ENCODE measurements at regions not wholly inside any gene's neighbourhood (a gene's known extent, or its start where the extent isn't known, plus 50 kb on each side); places are given as distances from the start of the nearest gene placed in this dataset.

DNA sequence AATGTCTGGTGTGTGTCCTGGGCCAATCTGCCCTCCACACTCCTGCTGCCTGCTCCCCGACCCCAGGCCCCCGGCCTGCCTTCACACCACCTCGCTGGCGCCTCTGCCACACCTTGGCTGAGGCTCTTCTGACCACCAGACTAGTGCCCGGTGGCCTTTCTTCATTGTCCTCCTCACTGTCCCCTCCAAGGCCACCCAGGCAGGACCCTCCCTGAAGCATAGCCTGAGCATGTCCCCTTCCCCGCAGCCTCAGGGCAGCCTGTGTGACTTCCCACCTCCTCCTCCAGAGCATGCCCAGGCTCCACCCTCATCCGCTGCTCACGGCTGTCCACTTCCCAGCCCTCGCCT, 154.6 kb downstream of the OLFM1 start:
- no peaks in the 10 kb centered on the region for H3K4me1 ChIP-seq
- Mint-ChIP-seq H3K9me3 (no peaks in the 10 kb centered on the region), H3K27ac (peak overlapping the region; percentile 48), H3K4me3 (no peak overlapping the region), H3K36me3 (no peaks in the 10 kb centered on the region), H3K27me3 (ENCODE audit: insufficient read depth, low read depth) (peaks cover 8% of the 10 kb centered on the region), H3K4me1 (peaks cover 4% of the 10 kb centered on the region)
- no peak for TF ChIP-seq EZH2phosphoT487 (IDR thresholded peaks at IDR 0.05)
- no peak for TF ChIP-seq EZH2 (IDR thresholded peaks at IDR 0.05)
- TF ChIP-seq, protein P1, sequence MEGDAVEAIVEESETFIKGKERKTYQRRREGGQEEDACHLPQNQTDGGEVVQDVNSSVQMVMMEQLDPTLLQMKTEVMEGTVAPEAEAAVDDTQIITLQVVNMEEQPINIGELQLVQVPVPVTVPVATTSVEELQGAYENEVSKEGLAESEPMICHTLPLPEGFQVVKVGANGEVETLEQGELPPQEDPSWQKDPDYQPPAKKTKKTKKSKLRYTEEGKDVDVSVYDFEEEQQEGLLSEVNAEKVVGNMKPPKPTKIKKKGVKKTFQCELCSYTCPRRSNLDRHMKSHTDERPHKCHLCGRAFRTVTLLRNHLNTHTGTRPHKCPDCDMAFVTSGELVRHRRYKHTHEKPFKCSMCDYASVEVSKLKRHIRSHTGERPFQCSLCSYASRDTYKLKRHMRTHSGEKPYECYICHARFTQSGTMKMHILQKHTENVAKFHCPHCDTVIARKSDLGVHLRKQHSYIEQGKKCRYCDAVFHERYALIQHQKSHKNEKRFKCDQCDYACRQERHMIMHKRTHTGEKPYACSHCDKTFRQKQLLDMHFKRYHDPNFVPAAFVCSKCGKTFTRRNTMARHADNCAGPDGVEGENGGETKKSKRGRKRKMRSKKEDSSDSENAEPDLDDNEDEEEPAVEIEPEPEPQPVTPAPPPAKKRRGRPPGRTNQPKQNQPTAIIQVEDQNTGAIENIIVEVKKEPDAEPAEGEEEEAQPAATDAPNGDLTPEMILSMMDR (IDR thresholded peaks at IDR 0.05) = no peak
- no peaks in the 10 kb centered on the region for H4K20me1 ChIP-seq (ENCODE audit: low read depth)
- no peaks in the 10 kb centered on the region for H3K27me3 ChIP-seq
- H3K79me2 ChIP-seq (ENCODE audit: low read depth) = no peaks in the 10 kb centered on the region
- no peaks in the 10 kb centered on the region for H3K9me3 ChIP-seq (ENCODE audit: low read depth)
- DNase-seq (ENCODE audit: low spot score) = no peak
- no peak overlapping the region for H3K4me3 ChIP-seq
- no peaks in the 10 kb centered on the region for H3F3A ChIP-seq (ENCODE audit: low read depth)
- no peak overlapping the region for H3K4me2 ChIP-seq
- no peak overlapping the region for H2AFZ ChIP-seq (replicated peaks)
- H3K27ac ChIP-seq = no peak overlapping the region
- no peaks in the 10 kb centered on the region for H3K36me3 ChIP-seq
- H3K9ac ChIP-seq = no peak overlapping the region

DNA sequence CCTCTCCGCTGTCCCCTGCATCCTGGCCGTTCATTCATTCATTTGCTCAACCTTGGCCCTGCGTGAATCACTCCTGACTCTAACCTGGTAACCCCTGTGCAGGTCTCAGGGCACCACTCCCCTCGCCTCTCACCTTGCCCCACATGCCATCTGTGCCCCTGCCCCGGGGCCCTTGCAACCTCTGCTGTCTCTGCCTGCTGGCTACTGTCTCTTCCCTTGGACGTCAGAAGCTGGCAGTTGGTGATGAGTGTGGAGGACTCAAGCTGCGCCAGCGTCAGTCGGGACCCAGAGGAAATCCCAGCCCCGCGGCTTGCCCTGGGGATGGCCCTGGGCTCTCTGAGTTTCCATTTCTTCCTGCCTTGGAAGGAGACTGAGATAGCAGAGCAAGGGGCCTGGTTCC, 154.9 kb downstream of the OLFM1 start:
- Histone ChIP-seq H3K4me2 (no peak overlapping the region), H3K27ac (no peak overlapping the region), H3K36me3 (no peaks in the 10 kb centered on the region), H4K20me1 (ENCODE audit: low read depth) (no peaks in the 10 kb centered on the region), H3K4me1 (no peaks in the 10 kb centered on the region), H2AFZ (replicated peaks) (no peak overlapping the region), H3K4me3 (no peak overlapping the region), H3K27me3 (no peaks in the 10 kb centered on the region), H3F3A (ENCODE audit: low read depth) (no peaks in the 10 kb centered on the region), H3K9ac (no peak overlapping the region), H3K79me2 (ENCODE audit: low read depth) (no peaks in the 10 kb centered on the region), H3K9me3 (ENCODE audit: low read depth) (no peaks in the 10 kb centered on the region)
- Mint-ChIP-seq H3K4me3 (no peak overlapping the region), H3K27me3 (ENCODE audit: insufficient read depth, low read depth) (peaks cover 8% of the 10 kb centered on the region), H3K9me3 (no peaks in the 10 kb centered on the region), H3K4me1 (peaks cover 4% of the 10 kb centered on the region), H3K36me3 (no peaks in the 10 kb centered on the region), H3K27ac (peak overlapping the region; percentile 48)
- no peak for TF ChIP-seq EZH2 (IDR thresholded peaks at IDR 0.05)
- TF ChIP-seq EZH2phosphoT487 (IDR thresholded peaks at IDR 0.05) = no peak
- no peak for DNase-seq (ENCODE audit: low spot score)

- H3K4me1 ChIP-seq = no peaks in the 10 kb centered on the region
- Mint-ChIP-seq H3K36me3 (no peaks in the 10 kb centered on the region), H3K4me1 (peaks cover 11% of the 10 kb centered on the region), H3K4me3 (no peak overlapping the region), H3K9me3 (no peaks in the 10 kb centered on the region), H3K27me3 (ENCODE audit: insufficient read depth, low read depth) (peaks cover 8% of the 10 kb centered on the region), H3K27ac (no peak overlapping the region)
- no peak overlapping the region for H3K4me2 ChIP-seq
- H3K27me3 ChIP-seq = no peaks in the 10 kb centered on the region
- no peak overlapping the region for H3K4me3 ChIP-seq
- H2AFZ ChIP-seq (replicated peaks) = no peak overlapping the region
- no peaks in the 10 kb centered on the region for H4K20me1 ChIP-seq (ENCODE audit: low read depth)
- no peaks in the 10 kb centered on the region for H3K36me3 ChIP-seq
- H3K79me2 ChIP-seq (ENCODE audit: low read depth) = no peaks in the 10 kb centered on the region
- H3F3A ChIP-seq (ENCODE audit: low read depth) = no peaks in the 10 kb centered on the region
- H3K9ac ChIP-seq = no peak overlapping the region
- H3K27ac ChIP-seq = no peak overlapping the region
- no peaks in the 10 kb centered on the region for H3K9me3 ChIP-seq (ENCODE audit: low read depth)
- DNase-seq (ENCODE audit: low spot score) = no peak
- no peak for TF ChIP-seq EZH2 (IDR thresholded peaks at IDR 0.05)
- TF ChIP-seq, protein P1 (IDR thresholded peaks at IDR 0.05) = no peak
- no peak for TF ChIP-seq EZH2phosphoT487 (IDR thresholded peaks at IDR 0.05)
Observed at GRCh38 chr9:135243201-135244190, 156.0 kb downstream of the OLFM1 start.
